Transverse colon (tissue), 4 donors: ENCODE measurements at regions not wholly inside any gene's neighbourhood (a gene's known extent, or its start where the extent isn't known, plus 50 kb on each side); places are given as distances from the start of the nearest gene placed in this dataset.

Experiments used
- DNase-seq: peaks from one replicate; pipeline ENCODE4 v3.0.0-alpha.2; 2019
- H3K27ac ChIP-seq, 4 donors: fragments of 200-600 bp; sonication (generic); 2 replicates each; pipeline ENCODE4 v1.5.1; 2016 to 2018; ENCODE audit warnings: inconsistent platforms in 4 of 4
- H3K27me3 ChIP-seq: fragments of 200-600 bp; sonication (generic); 2 replicates; pipeline ENCODE4 v1.5.1; 2017; ENCODE audit warnings: inconsistent platforms
- H3K36me3 ChIP-seq, 4 donors: fragments of 200-600 bp; sonication (generic); 2 replicates each; pipeline ENCODE4 v1.5.1; 2017 to 2019; ENCODE audit warnings: inconsistent platforms in 4 of 4
- H3K4me1 ChIP-seq, 4 donors: fragments of 200-600 bp; sonication (generic); 2 replicates each; pipeline ENCODE4 v1.5.1; 2017 to 2020; ENCODE audit warnings: inconsistent platforms in 4 of 4
- H3K4me3 ChIP-seq, 4 donors: fragments of 200-600 bp; sonication (generic); 1 replicate in 1 of 4; 2 replicates in 3 of 4; pipeline versions ENCODE4 v1.5.1 to v1.6.1; 2017 to 2019; ENCODE audit warnings: inconsistent platforms in 4 of 4
- H3K9me3 ChIP-seq, 2 donors: fragments of 200-600 bp; sonication (generic); 2 replicates each; pipeline ENCODE4 v1.5.1; 2017 to 2019; ENCODE audit warnings: inconsistent platforms in 2 of 2
- EP300 ChIP-seq: sonication (generic); formaldehyde crosslinking; IDR thresholded peaks from one replicate; pipeline ENCODE4 v1.6.1; 2017; ENCODE audit warnings: antibody characterized with exemption, low read depth
- POLR2A ChIP-seq: fragments of 450-650 bp; IDR thresholded peaks from one replicate; pipeline ENCODE4 v1.6.1; 2016; ENCODE audit warnings: antibody characterized with exemption, mild to moderate bottlenecking, moderate library complexity
- POLR2AphosphoS5 ChIP-seq, 3 donors: sonication (generic); formaldehyde crosslinking; IDR thresholded peaks; one replicate each; pipeline ENCODE4 v1.6.1; 2016; ENCODE audit warnings: antibody characterized with exemption in 3 of 3
- WGBS, 2 donors: methylation state at CpG; one replicate each; pipeline ENCODE4 v1.1.5; 2018; ENCODE audit warnings: low coverage in 1 of 2; 5-methylcytosine and 5-hydroxymethylcytosine counted together
- in situ Hi-C, 4 donors: fragments of 200-750 bp; cut with MboI; loops; one replicate each; pipeline versions ENCODE4 v1.15.0 to v1.15.1; 2017; ENCODE audit warnings: low sequenced_read_pairs in 3 of 4, low pct_ligation_motif_present in 1 of 4, low pct_unique_long_range_greater_than_20kb in 1 of 4
- intact Hi-C: fragments of 100-400 bp; cut with DNase I; formaldehyde crosslinking; loops from one replicate; pipeline ENCODE4 v1.15.1; 2023; ENCODE audit warnings: low total_unique reads
- TF ChIP-seq, protein P1 (sequence below), 5 experiments: fragments of 200-600 bp in 3 of 5; fragments of 450-650 bp in 2 of 5; sonication (generic) in 3 of 5; IDR thresholded peaks; 1 replicate in 2 of 5; 2 replicates in 3 of 5; pipeline ENCODE4 v1.5.1; 2016 to 2017; ENCODE audit warnings: antibody characterized with exemption in 5 of 5, inconsistent platforms in 3 of 5, mild to moderate bottlenecking in 2 of 5, moderate library complexity in 1 of 5

- peaks cover 0 to 4% (median 0%) of the 10 kb centered on the region in 4 donors for H3K4me1 ChIP-seq
- no peak overlapping the region for H3K4me3 ChIP-seq
- in situ Hi-C loops, result no loop called here
- intact Hi-C loops, result no loop called here
- peaks cover 4 to 6% of the 10 kb centered on the region in 2 donors for H3K9me3 ChIP-seq
- TF ChIP-seq POLR2AphosphoS5 (IDR thresholded peaks at IDR 0.05), result no peak
- TF ChIP-seq EP300, result no peak
- no peak for TF ChIP-seq POLR2A
- TF ChIP-seq, protein P1, sequence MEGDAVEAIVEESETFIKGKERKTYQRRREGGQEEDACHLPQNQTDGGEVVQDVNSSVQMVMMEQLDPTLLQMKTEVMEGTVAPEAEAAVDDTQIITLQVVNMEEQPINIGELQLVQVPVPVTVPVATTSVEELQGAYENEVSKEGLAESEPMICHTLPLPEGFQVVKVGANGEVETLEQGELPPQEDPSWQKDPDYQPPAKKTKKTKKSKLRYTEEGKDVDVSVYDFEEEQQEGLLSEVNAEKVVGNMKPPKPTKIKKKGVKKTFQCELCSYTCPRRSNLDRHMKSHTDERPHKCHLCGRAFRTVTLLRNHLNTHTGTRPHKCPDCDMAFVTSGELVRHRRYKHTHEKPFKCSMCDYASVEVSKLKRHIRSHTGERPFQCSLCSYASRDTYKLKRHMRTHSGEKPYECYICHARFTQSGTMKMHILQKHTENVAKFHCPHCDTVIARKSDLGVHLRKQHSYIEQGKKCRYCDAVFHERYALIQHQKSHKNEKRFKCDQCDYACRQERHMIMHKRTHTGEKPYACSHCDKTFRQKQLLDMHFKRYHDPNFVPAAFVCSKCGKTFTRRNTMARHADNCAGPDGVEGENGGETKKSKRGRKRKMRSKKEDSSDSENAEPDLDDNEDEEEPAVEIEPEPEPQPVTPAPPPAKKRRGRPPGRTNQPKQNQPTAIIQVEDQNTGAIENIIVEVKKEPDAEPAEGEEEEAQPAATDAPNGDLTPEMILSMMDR (IDR thresholded peaks at IDR 0.05), result no peak
- DNase-seq, result no peak
- peaks cover 3% of the 10 kb centered on the region for H3K27me3 ChIP-seq
- no peaks in the 10 kb centered on the region for H3K36me3 ChIP-seq
- WGBS, 2 donors, result 80 to 89% methylated on average over 1 to 2 of the region's 2 CpGs
- no peak overlapping the region for H3K27ac ChIP-seq
These were observed 126.6 kb downstream of the AXIN2 start for GRCh38 chr17:65434878-65435277.

- in situ Hi-C loops, result no loop called here
- TF ChIP-seq POLR2A, result no peak
- TF ChIP-seq POLR2AphosphoS5 (IDR thresholded peaks at IDR 0.05), result no peak
- TF ChIP-seq EP300, result no peak
- TF ChIP-seq, protein P1 (IDR thresholded peaks at IDR 0.05), result no peak
- Histone ChIP-seq H3K27me3 (peaks cover 3% of the 10 kb centered on the region), H3K4me1 (peaks cover 0 to 4% (median 0%) of the 10 kb centered on the region in 4 donors), H3K27ac (no peak overlapping the region), H3K4me3 (no peak overlapping the region), H3K36me3 (no peaks in the 10 kb centered on the region), H3K9me3 (peaks cover 4 to 6% of the 10 kb centered on the region in 2 donors)
- intact Hi-C loops, result no loop called here
- DNase-seq, result no peak
- 31% methylated on average over 7 of the region's 7 CpGs; no CpG with 5 or more reads in 1 of the 2 donors for WGBS, 2 donors
These were observed 127.2 kb downstream of the AXIN2 start for GRCh38 chr17:65434251-65434650.

DNA sequence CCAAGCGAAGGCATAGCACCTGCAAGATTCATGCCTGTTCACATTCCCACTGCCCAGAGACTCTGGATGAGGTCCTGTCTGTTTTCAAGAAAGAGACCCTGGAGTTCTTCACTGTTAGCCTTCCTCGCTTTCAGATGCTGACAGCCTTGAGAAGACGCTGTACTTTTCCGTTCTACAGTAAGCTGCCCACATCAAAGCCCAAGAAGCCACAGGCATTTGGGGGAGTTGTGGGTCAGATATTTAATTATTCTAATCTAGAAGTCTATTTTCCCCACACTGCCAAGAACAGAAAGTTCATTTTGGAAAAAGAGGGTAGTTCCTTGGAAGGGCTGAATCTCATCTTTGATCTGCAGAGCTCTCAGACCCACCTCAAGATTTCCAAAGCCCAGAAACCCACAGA lies 127.9 kb downstream of the AXIN2 start:
- H3K4me3 ChIP-seq, result no peak overlapping the region
- in situ Hi-C loops (no loop called here), intact Hi-C loops (no loop called here)
- no peaks in the 10 kb centered on the region for H3K27me3 ChIP-seq
- peaks cover 4 to 6% of the 10 kb centered on the region in 2 donors for H3K9me3 ChIP-seq
- WGBS, 2 donors, result 73 to 96% methylated on average over 4 of the region's 4 CpGs
- peaks cover 0 to 4% (median 0%) of the 10 kb centered on the region in 4 donors for H3K4me1 ChIP-seq
- DNase-seq, result no peak
- TF ChIP-seq POLR2AphosphoS5 (IDR thresholded peaks at IDR 0.05) (no peak), EP300 (no peak), POLR2A (no peak)
- TF ChIP-seq, protein P1 (IDR thresholded peaks at IDR 0.05), result no peak
- H3K27ac ChIP-seq, result no peak overlapping the region
- no peaks in the 10 kb centered on the region for H3K36me3 ChIP-seq

GRCh38 chr17:65433157-65433556 lies 128.3 kb downstream of the AXIN2 start:
- Histone ChIP-seq H3K27me3 (no peaks in the 10 kb centered on the region), H3K27ac (no peak overlapping the region), H3K4me3 (no peak overlapping the region), H3K36me3 (no peaks in the 10 kb centered on the region), H3K9me3 (peaks cover 4 to 6% of the 10 kb centered on the region in 2 donors), H3K4me1 (peaks cover 0 to 4% (median 0%) of the 10 kb centered on the region in 4 donors)
- in situ Hi-C loops (no loop called here), intact Hi-C loops (no loop called here)
- WGBS, 2 donors, result 85 to 100% methylated on average over 1 of the region's 1 CpG
- TF ChIP-seq POLR2A (no peak), POLR2AphosphoS5 (IDR thresholded peaks at IDR 0.05) (no peak), EP300 (no peak)
- TF ChIP-seq, protein P1 (IDR thresholded peaks at IDR 0.05), result no peak
- DNase-seq, result no peak
